ENCODE measurements at regions not wholly inside any gene's neighbourhood (a gene's known extent, or its start where the extent isn't known, plus 50 kb on each side); places are given as distances from the start of the nearest gene placed in this dataset.
"Not testable (repeated sequence)": the region's sequence is repeated elsewhere in the genome, so short reads cannot be mapped to it uniquely, and the experiment has no call there.

- Histone ChIP-seq H3K4me3 (ENCODE audit: low read length) (peak overlapping the region; percentile 68), H3K4me2 (ENCODE audit: low read length) (peak overlapping the region; percentile 59)
- not testable (repeated sequence) for H3K27ac ChIP-seq (ENCODE audit: low read depth, low read length); H3K9me2 ChIP-seq (replicated peaks; ENCODE audit: control insufficient read depth, low read length); H3K27me3 ChIP-seq (ENCODE audit: control insufficient read depth, low read length); H4K20me1 ChIP-seq (ENCODE audit: control insufficient read depth, insufficient read depth, low read depth, low read length); H3F3A ChIP-seq (ENCODE audit: control insufficient read depth, insufficient read depth); H3K4me1 ChIP-seq (ENCODE audit: control insufficient read depth, low read length); H3K79me2 ChIP-seq (ENCODE audit: control insufficient read depth, low read length); H3K36me3 ChIP-seq (ENCODE audit: control insufficient read depth, low read length); H3K9me3 ChIP-seq (ENCODE audit: control insufficient read depth, insufficient read depth, low read length)
Measured at GRCh38 chr9:39463696-39464095, 108.2 kb downstream of the SPATA31A1 start.

- H3K4me2 ChIP-seq (ENCODE audit: low read length), result peak overlapping the region; percentile 59
- not testable (repeated sequence) for H3K4me1 ChIP-seq (ENCODE audit: control insufficient read depth, low read length); H3F3A ChIP-seq (ENCODE audit: control insufficient read depth, insufficient read depth); H3K9me3 ChIP-seq (ENCODE audit: control insufficient read depth, insufficient read depth, low read length); H3K9me2 ChIP-seq (replicated peaks; ENCODE audit: control insufficient read depth, low read length); H3K79me2 ChIP-seq (ENCODE audit: control insufficient read depth, low read length); H4K20me1 ChIP-seq (ENCODE audit: control insufficient read depth, insufficient read depth, low read depth, low read length); H3K27ac ChIP-seq (ENCODE audit: low read depth, low read length); H3K27me3 ChIP-seq (ENCODE audit: control insufficient read depth, low read length); H3K36me3 ChIP-seq (ENCODE audit: control insufficient read depth, low read length)
- peak overlapping the region; percentile 68 for H3K4me3 ChIP-seq (ENCODE audit: low read length)
Measured at GRCh38 chr9:39464122-39464777, 108.8 kb downstream of the SPATA31A1 start.

DNA sequence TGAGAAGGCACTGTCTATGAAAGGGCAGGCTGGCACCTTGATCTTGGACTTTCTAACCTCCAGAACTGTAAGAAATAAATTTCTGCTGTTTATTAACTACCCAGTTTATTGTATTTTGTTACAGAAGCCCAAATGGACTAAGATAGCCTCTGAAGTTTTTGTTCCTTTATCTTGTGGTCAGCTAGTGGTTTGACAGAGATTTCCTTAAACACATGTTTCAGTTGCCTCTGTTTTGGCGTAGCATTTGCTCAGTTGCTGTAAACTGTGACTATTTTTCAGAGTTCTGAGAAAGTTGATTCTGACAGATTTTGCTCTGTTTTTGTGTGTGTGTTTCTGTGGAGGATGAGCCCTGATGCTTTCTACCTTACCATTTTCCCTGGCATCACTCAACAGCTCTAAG is 119.0 kb downstream of the SPATA31A1 start:
- not testable (repeated sequence) for H3K9me3 ChIP-seq (ENCODE audit: control insufficient read depth, insufficient read depth, low read length); H4K20me1 ChIP-seq (ENCODE audit: control insufficient read depth, insufficient read depth, low read depth, low read length); H3F3A ChIP-seq (ENCODE audit: control insufficient read depth, insufficient read depth); H3K79me2 ChIP-seq (ENCODE audit: control insufficient read depth, low read length); H3K9me2 ChIP-seq (replicated peaks; ENCODE audit: control insufficient read depth, low read length); H3K4me1 ChIP-seq (ENCODE audit: control insufficient read depth, low read length); H3K36me3 ChIP-seq (ENCODE audit: control insufficient read depth, low read length); H3K27ac ChIP-seq (ENCODE audit: low read depth, low read length); H3K4me3 ChIP-seq (ENCODE audit: low read length); H3K27me3 ChIP-seq (ENCODE audit: control insufficient read depth, low read length); H3K4me2 ChIP-seq (ENCODE audit: low read length)

DNA sequence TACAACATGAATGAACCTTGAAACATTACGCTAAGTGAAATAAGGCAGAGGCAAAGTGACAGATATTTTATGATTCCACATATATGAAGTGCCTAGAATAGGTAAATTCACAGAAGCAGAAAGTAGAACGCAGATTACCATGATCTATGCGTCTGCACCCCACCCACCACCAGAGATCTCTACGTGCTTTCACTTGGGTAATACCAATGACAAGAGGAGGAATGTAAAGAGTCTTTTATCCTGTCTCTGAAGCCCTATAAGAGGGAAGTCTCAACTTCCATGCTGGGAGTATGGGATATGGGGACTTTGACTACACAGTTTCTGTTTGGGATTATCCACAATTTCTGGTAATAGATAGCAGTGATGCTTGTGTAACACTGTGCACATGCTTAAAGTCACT is 127.6 kb downstream of the SPATA31A1 start:
- not testable (repeated sequence) for H3K9me3 ChIP-seq (ENCODE audit: control insufficient read depth, insufficient read depth, low read length); H3K4me1 ChIP-seq (ENCODE audit: control insufficient read depth, low read length); H3K36me3 ChIP-seq (ENCODE audit: control insufficient read depth, low read length); H3F3A ChIP-seq (ENCODE audit: control insufficient read depth, insufficient read depth); H3K79me2 ChIP-seq (ENCODE audit: control insufficient read depth, low read length); H3K4me2 ChIP-seq (ENCODE audit: low read length); H3K4me3 ChIP-seq (ENCODE audit: low read length); H3K9me2 ChIP-seq (replicated peaks; ENCODE audit: control insufficient read depth, low read length); H3K27ac ChIP-seq (ENCODE audit: low read depth, low read length); H3K27me3 ChIP-seq (ENCODE audit: control insufficient read depth, low read length); H4K20me1 ChIP-seq (ENCODE audit: control insufficient read depth, insufficient read depth, low read depth, low read length)

- not testable (repeated sequence) for H3K4me1 ChIP-seq (ENCODE audit: control insufficient read depth, low read length); H3K27ac ChIP-seq (ENCODE audit: low read depth, low read length); H3K79me2 ChIP-seq (ENCODE audit: control insufficient read depth, low read length); H3K9me2 ChIP-seq (replicated peaks; ENCODE audit: control insufficient read depth, low read length); H3K9me3 ChIP-seq (ENCODE audit: control insufficient read depth, insufficient read depth, low read length); H3K36me3 ChIP-seq (ENCODE audit: control insufficient read depth, low read length); H3F3A ChIP-seq (ENCODE audit: control insufficient read depth, insufficient read depth); H3K27me3 ChIP-seq (ENCODE audit: control insufficient read depth, low read length); H3K4me2 ChIP-seq (ENCODE audit: low read length); H3K4me3 ChIP-seq (ENCODE audit: low read length); H4K20me1 ChIP-seq (ENCODE audit: control insufficient read depth, insufficient read depth, low read depth, low read length)
Measured at GRCh38 chr9:39483880-39484279, 128.4 kb downstream of the SPATA31A1 start.

GRCh38 chr9:39484292-39484691 is 128.8 kb downstream of the SPATA31A1 start:
- H3K79me2 ChIP-seq (ENCODE audit: control insufficient read depth, low read length); H3K4me3 ChIP-seq (ENCODE audit: low read length); H4K20me1 ChIP-seq (ENCODE audit: control insufficient read depth, insufficient read depth, low read depth, low read length); H3F3A ChIP-seq (ENCODE audit: control insufficient read depth, insufficient read depth); H3K9me3 ChIP-seq (ENCODE audit: control insufficient read depth, insufficient read depth, low read length); H3K4me2 ChIP-seq (ENCODE audit: low read length); H3K27me3 ChIP-seq (ENCODE audit: control insufficient read depth, low read length); H3K9me2 ChIP-seq (replicated peaks; ENCODE audit: control insufficient read depth, low read length); H3K36me3 ChIP-seq (ENCODE audit: control insufficient read depth, low read length); H3K27ac ChIP-seq (ENCODE audit: low read depth, low read length); H3K4me1 ChIP-seq (ENCODE audit: control insufficient read depth, low read length): not testable (repeated sequence)

DNA sequence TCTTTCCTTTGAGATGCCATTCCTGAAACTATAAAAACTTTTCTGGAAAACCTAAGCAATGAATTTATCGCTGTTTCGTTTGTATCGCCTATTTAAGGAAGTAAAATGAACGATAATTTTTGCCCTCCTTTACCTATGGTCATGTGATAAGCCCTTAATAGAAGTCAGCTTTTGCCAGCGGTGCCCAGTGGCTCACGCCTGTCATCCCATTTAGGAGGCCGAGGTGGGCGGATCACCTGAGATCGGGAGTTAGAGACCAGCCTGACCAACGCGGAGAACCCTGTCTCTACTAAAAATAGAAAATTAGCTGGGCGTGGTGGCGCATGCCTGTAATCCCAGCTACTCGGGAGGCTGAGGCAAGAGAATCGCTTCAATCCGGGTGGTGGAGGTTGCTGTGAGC is 132.0 kb downstream of the SPATA31A1 start:
- not testable (repeated sequence) for H3K9me3 ChIP-seq (ENCODE audit: control insufficient read depth, insufficient read depth, low read length); H3K4me3 ChIP-seq (ENCODE audit: low read length); H3K79me2 ChIP-seq (ENCODE audit: control insufficient read depth, low read length); H3K36me3 ChIP-seq (ENCODE audit: control insufficient read depth, low read length); H3F3A ChIP-seq (ENCODE audit: control insufficient read depth, insufficient read depth); H4K20me1 ChIP-seq (ENCODE audit: control insufficient read depth, insufficient read depth, low read depth, low read length); H3K27ac ChIP-seq (ENCODE audit: low read depth, low read length); H3K4me1 ChIP-seq (ENCODE audit: control insufficient read depth, low read length); H3K4me2 ChIP-seq (ENCODE audit: low read length); H3K9me2 ChIP-seq (replicated peaks; ENCODE audit: control insufficient read depth, low read length); H3K27me3 ChIP-seq (ENCODE audit: control insufficient read depth, low read length)

- not testable (repeated sequence) for H3K4me2 ChIP-seq (ENCODE audit: low read length); H3K9me2 ChIP-seq (replicated peaks; ENCODE audit: control insufficient read depth, low read length); H3K36me3 ChIP-seq (ENCODE audit: control insufficient read depth, low read length); H3F3A ChIP-seq (ENCODE audit: control insufficient read depth, insufficient read depth); H3K79me2 ChIP-seq (ENCODE audit: control insufficient read depth, low read length); H3K4me3 ChIP-seq (ENCODE audit: low read length); H3K27me3 ChIP-seq (ENCODE audit: control insufficient read depth, low read length); H3K4me1 ChIP-seq (ENCODE audit: control insufficient read depth, low read length); H3K9me3 ChIP-seq (ENCODE audit: control insufficient read depth, insufficient read depth, low read length); H4K20me1 ChIP-seq (ENCODE audit: control insufficient read depth, insufficient read depth, low read depth, low read length); H3K27ac ChIP-seq (ENCODE audit: low read depth, low read length)
Measured at GRCh38 chr9:39496248-39496647, 140.8 kb downstream of the SPATA31A1 start.
